IMR-90 (cell line): ENCODE measurements at regions not wholly inside any gene's neighbourhood (a gene's known extent, or its start where the extent isn't known, plus 50 kb on each side); places are given as distances from the start of the nearest gene placed in this dataset.

Experiments used
- ATAC-seq: fragments of 200-7000 bp; cut with Tn5 transposase; 2 replicates; pipeline ENCODE4 v1.9.1; 2020; ENCODE audit warnings: low read depth, mild to moderate bottlenecking, moderate library complexity
- BruUV-seq: library from RNA; stranded (reverse); fragments of 400-500 nt; replicated peaks from 2 replicates; lab custom pipeline; 2021; lab: Mats Ljungman, UMichigan
- CTCF ChIA-PET: fragments of 300-600 bp; formaldehyde crosslinking; extraction: SDS; loops from one replicate; lab custom pipeline; 2021; ENCODE audit warnings: antibody characterized with exemption; lab: Yijun Ruan, JAX
- POLR2A ChIA-PET: fragments of 300-600 bp; sonication (Branson Sonifier 250); formaldehyde crosslinking; loops from one replicate; lab custom pipeline; 2022; ENCODE audit warnings: antibody characterized with exemption; ENCODE audit not compliant: unreplicated experiment; lab: Charles Lee
- DNase-seq: peaks from one replicate; pipeline ENCODE4 v3.0.0; 2013
- H2AFZ ChIP-seq: replicated peaks from 2 replicates; pipeline ENCODE3; 2013; ENCODE audit warnings: low read length, mild to moderate bottlenecking; ENCODE audit not compliant: poor library complexity
- H2AK5ac ChIP-seq: 2 replicates; pipeline ENCODE4 v1.6.1; 2013; ENCODE audit warnings: low read depth, low read length, inconsistent platforms
- H2AK9ac ChIP-seq: replicated peaks from 2 replicates; pipeline ENCODE3; 2013; ENCODE audit warnings: mild to moderate bottlenecking, low read depth, low read length, moderate library complexity; ENCODE audit not compliant: poor library complexity
- H2BK120ac ChIP-seq: 2 replicates; pipeline ENCODE4 v1.6.1; 2013; ENCODE audit warnings: low read depth, low read length, inconsistent platforms
- H2BK15ac ChIP-seq: 3 replicates; pipeline ENCODE4 v1.6.1; 2013; ENCODE audit warnings: low read depth, low read length, inconsistent platforms
- H2BK20ac ChIP-seq: 2 replicates; pipeline ENCODE4 v1.6.1; 2013; ENCODE audit warnings: low read depth, mild to moderate bottlenecking, inconsistent platforms, low read length, moderate library complexity
- H2BK5ac ChIP-seq: 2 replicates; pipeline ENCODE4 v1.6.1; 2013; ENCODE audit warnings: mild to moderate bottlenecking, low read depth, low read length, inconsistent platforms; ENCODE audit not compliant: poor library complexity, severe bottlenecking
- H3K14ac ChIP-seq: replicated peaks from 2 replicates; pipeline ENCODE4 v1.6.1; 2013; ENCODE audit warnings: low read depth, low read length, inconsistent platforms
- H3K18ac ChIP-seq: 2 replicates; pipeline ENCODE4 v1.6.1; 2013; ENCODE audit warnings: low read depth, low read length, control low read depth
- H3K23ac ChIP-seq: 2 replicates; pipeline ENCODE4 v1.6.1; 2013; ENCODE audit warnings: low read depth, low read length, inconsistent platforms
- H3K27ac ChIP-seq: 2 replicates; pipeline ENCODE4 v1.5.1; 2013; ENCODE audit warnings: mild to moderate bottlenecking, control low read depth, low read length; ENCODE audit not compliant: insufficient read depth
- H3K27me3 ChIP-seq: 2 replicates; pipeline ENCODE4 v1.6.1; 2013; ENCODE audit warnings: low read length; ENCODE audit not compliant: control insufficient read depth, insufficient read depth
- H3K36me3 ChIP-seq: 2 replicates; pipeline ENCODE4 v1.6.1; 2013; ENCODE audit warnings: low read length, mixed read lengths; ENCODE audit not compliant: control insufficient read depth, insufficient read depth
- H3K4ac ChIP-seq: 2 replicates; pipeline ENCODE4 v1.6.1; 2013; ENCODE audit warnings: low read depth, low read length, inconsistent platforms
- H3K4me1 ChIP-seq: 2 replicates; pipeline ENCODE4 v1.6.1; 2013; ENCODE audit warnings: low read length, mixed read lengths; ENCODE audit not compliant: control insufficient read depth, insufficient read depth
- H3K4me2 ChIP-seq: 2 replicates; pipeline ENCODE4 v1.6.1; 2013; ENCODE audit warnings: low read depth, mild to moderate bottlenecking, control low read depth, low read length, moderate library complexity
- H3K4me3 ChIP-seq: 2 replicates; pipeline ENCODE4 v1.5.1; 2013; ENCODE audit warnings: low read depth, mild to moderate bottlenecking, control low read depth, low read length, moderate library complexity; ENCODE audit not compliant: insufficient read depth
- H3K56ac ChIP-seq: 2 replicates; pipeline ENCODE4 v1.6.1; 2013; ENCODE audit warnings: low read length, inconsistent platforms; ENCODE audit not compliant: insufficient read depth; ENCODE audit errors: extremely low read depth
- H3K79me1 ChIP-seq, 2 experiments: 2 replicates each; pipeline ENCODE4 v1.6.1; 2013; ENCODE audit warnings: low read length in 2 of 2, inconsistent platforms in 1 of 2, low read depth in 1 of 2
- H3K9ac ChIP-seq: 2 replicates; pipeline ENCODE4 v1.6.1; 2013; ENCODE audit warnings: low read depth, low read length, control low read depth
- H3K9me1 ChIP-seq: 2 replicates; pipeline ENCODE4 v1.6.1; 2013; ENCODE audit warnings: low read length, inconsistent platforms; ENCODE audit not compliant: insufficient read depth
- H3K9me3 ChIP-seq: 2 replicates; pipeline ENCODE4 v1.6.1; 2013; ENCODE audit warnings: low read length; ENCODE audit not compliant: control insufficient read depth, insufficient read depth
- H4K20me1 ChIP-seq: 2 replicates; pipeline ENCODE4 v1.6.1; 2013; ENCODE audit warnings: low read length, inconsistent platforms; ENCODE audit not compliant: insufficient read depth
- H4K5ac ChIP-seq: 2 replicates; pipeline ENCODE4 v1.6.1; 2013; ENCODE audit warnings: mild to moderate bottlenecking, low read depth, low read length, control low read depth
- H4K8ac ChIP-seq, 2 experiments: 2 replicates each; pipeline ENCODE4 v1.6.1; 2013; ENCODE audit warnings: low read depth in 2 of 2, low read length in 2 of 2, control low read depth in 1 of 2, inconsistent platforms in 1 of 2
- H4K91ac ChIP-seq: 2 replicates; pipeline ENCODE4 v1.6.1; 2013; ENCODE audit warnings: low read depth, low read length, inconsistent platforms; ENCODE audit not compliant: insufficient read depth
- BHLHE40 ChIP-seq: fragments of 150-350 bp; IDR thresholded peaks from 2 replicates; pipeline ENCODE4 v1.6.1; 2016; ENCODE audit warnings: mild to moderate bottlenecking, low read depth, low read length
- CEBPB ChIP-seq: IDR thresholded peaks from 2 replicates; pipeline ENCODE4 v1.6.1; 2012; ENCODE audit warnings: low read depth, low read length, improper control_type of control experiment
- CHD1 ChIP-seq: IDR thresholded peaks from 2 replicates; pipeline ENCODE4 v1.6.1; 2012; ENCODE audit warnings: low read depth, low read length, improper control_type of control experiment
- CTCF ChIP-seq: conservative IDR thresholded peaks from 2 replicates; pipeline ENCODE4 v1.5.1; 2012; ENCODE audit warnings: mild to moderate bottlenecking, low read depth, low read length, improper control_type of control experiment
- MAFK ChIP-seq: IDR thresholded peaks from 2 replicates; pipeline ENCODE4 v1.6.1; 2012; ENCODE audit warnings: low read depth, low read length, improper control_type of control experiment
- MAZ ChIP-seq: IDR thresholded peaks from 2 replicates; pipeline ENCODE4 v1.6.1; 2012; ENCODE audit warnings: low read depth, mild to moderate bottlenecking, low read length, improper control_type of control experiment, moderate library complexity, borderline replicate concordance
- NFE2L2 ChIP-seq: fragments of 150-350 bp; IDR thresholded peaks from 2 replicates; pipeline ENCODE4 v1.6.1; 2016; ENCODE audit warnings: low read depth, mild to moderate bottlenecking, low read length
- RCOR1 ChIP-seq: IDR thresholded peaks from 2 replicates; pipeline ENCODE4 v1.6.1; 2012; ENCODE audit warnings: mild to moderate bottlenecking, low read length, improper control_type of control experiment; ENCODE audit not compliant: insufficient replicate concordance
- RFX5 ChIP-seq: IDR thresholded peaks from 2 replicates; pipeline ENCODE4 v1.8.0; 2012; ENCODE audit warnings: low read depth, mild to moderate bottlenecking, low read length, moderate library complexity
- SMC3 ChIP-seq: fragments of 150-350 bp; IDR thresholded peaks from 2 replicates; pipeline ENCODE4 v1.6.1; 2016; ENCODE audit warnings: low read depth, mild to moderate bottlenecking, antibody characterized with exemption, low read length, moderate library complexity
- WGBS, 2 experiments: methylation state at CpG; one replicate each; pipeline versions ENCODE4 v1.1.5 to v1.1.7; 2013; ENCODE audit warnings: missing lambda C conversion rate in 2 of 2; ENCODE audit not compliant: insufficient read length in 1 of 2; ENCODE audit errors: extremely low coverage in 2 of 2; 5-methylcytosine and 5-hydroxymethylcytosine counted together
- dilution Hi-C: fragments of 300-500 bp; cut with HindIII; formaldehyde crosslinking; loops from one replicate; pipeline ENCODE4 v1.14.3; 2018; ENCODE audit warnings: low sequenced_read_pairs; ENCODE audit not compliant: unreplicated experiment
- in situ Hi-C: fragments of 300-500 bp; cut with MboI; formaldehyde crosslinking; loops from 3 replicates; pipeline ENCODE4 v1.14.3; 2019; ENCODE audit warnings: low sequenced_read_pairs, inconsistent platforms, mixed read lengths
- intact Hi-C: fragments of 100-400 bp; cut with micrococcal nuclease; formaldehyde crosslinking; loops from 2 replicates; pipeline ENCODE4 v1.10.0; 2022
- TF ChIP-seq, protein P1 (sequence below): fragments of 150-350 bp; IDR thresholded peaks from 2 replicates; pipeline ENCODE4 v1.6.1; 2016; ENCODE audit warnings: low read depth, mild to moderate bottlenecking, low read length, moderate library complexity, borderline replicate concordance

GRCh38 chr1:55965981-55966461 lies 613.3 kb downstream of the PLPP3 start:
- H3K9me1 ChIP-seq = no peaks in the 10 kb centered on the region
- TF ChIP-seq RCOR1 = no peak
- TF ChIP-seq, protein P1, sequence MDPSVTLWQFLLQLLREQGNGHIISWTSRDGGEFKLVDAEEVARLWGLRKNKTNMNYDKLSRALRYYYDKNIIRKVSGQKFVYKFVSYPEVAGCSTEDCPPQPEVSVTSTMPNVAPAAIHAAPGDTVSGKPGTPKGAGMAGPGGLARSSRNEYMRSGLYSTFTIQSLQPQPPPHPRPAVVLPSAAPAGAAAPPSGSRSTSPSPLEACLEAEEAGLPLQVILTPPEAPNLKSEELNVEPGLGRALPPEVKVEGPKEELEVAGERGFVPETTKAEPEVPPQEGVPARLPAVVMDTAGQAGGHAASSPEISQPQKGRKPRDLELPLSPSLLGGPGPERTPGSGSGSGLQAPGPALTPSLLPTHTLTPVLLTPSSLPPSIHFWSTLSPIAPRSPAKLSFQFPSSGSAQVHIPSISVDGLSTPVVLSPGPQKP = no peak
- no peak for TF ChIP-seq RFX5
- TF ChIP-seq MAFK = no peak
- no peak for TF ChIP-seq BHLHE40
- no peak for TF ChIP-seq SMC3
- TF ChIP-seq CHD1 = no peak
- TF ChIP-seq MAZ = no peak
- no peak for TF ChIP-seq CEBPB
- no peak for TF ChIP-seq CTCF
- no peak for TF ChIP-seq NFE2L2
- H3K23ac ChIP-seq = no peak overlapping the region
- ChIA-PET CTCF (interaction anchor here (1.4 kb wide), 1 partner anchor 15 kb away, joined by 3 read pairs; no protein-coding TSS in a partner anchor), POLR2A (interaction anchor here (0.7 kb wide), 1 partner anchor 60 kb away, joined by 3 read pairs; no protein-coding TSS in a partner anchor)
- intact Hi-C loops (no loop called here), dilution Hi-C loops (no loop called here), in situ Hi-C loops (no loop called here)
- no peak overlapping the region for H3K18ac ChIP-seq
- H3K4me2 ChIP-seq = no peak overlapping the region
- no peak overlapping the region for H3K4ac ChIP-seq
- no peak overlapping the region for H4K5ac ChIP-seq
- no peak overlapping the region for H2AK9ac ChIP-seq
- DNase-seq (peak; percentile 65), ATAC-seq (no peak)
- peaks cover 22% of the 10 kb centered on the region for H3K27me3 ChIP-seq
- H2BK120ac ChIP-seq = no peak overlapping the region
- H3K14ac ChIP-seq = no peak overlapping the region
- no peak overlapping the region for H2BK20ac ChIP-seq
- WGBS, 2 experiments = no CpG with 5 or more reads among the region's 5 CpGs
- H4K20me1 ChIP-seq = no peaks in the 10 kb centered on the region
- H3K4me3 ChIP-seq = no peak overlapping the region
- no peak overlapping the region for H4K8ac ChIP-seq
- no peak overlapping the region for H2AFZ ChIP-seq
- H3K9me3 ChIP-seq = peaks cover 2% of the 10 kb centered on the region; the same call in 1 of the 2 replicates
- H3K27ac ChIP-seq = no peak overlapping the region
- no peak overlapping the region for H2BK15ac ChIP-seq
- H3K36me3 ChIP-seq = no peaks in the 10 kb centered on the region
- no peak overlapping the region for H3K56ac ChIP-seq
- no TSS peak for BruUV-seq
- no peaks in the 10 kb centered on the region for H3K79me1 ChIP-seq
- H3K9ac ChIP-seq = no peak overlapping the region
- H2AK5ac ChIP-seq = no peak overlapping the region
- no peak overlapping the region for H2BK5ac ChIP-seq
- no peaks in the 10 kb centered on the region for H3K4me1 ChIP-seq
- H4K91ac ChIP-seq = no peak overlapping the region
